Suppressor macrophage (primary cell): ENCODE measurements at regions not wholly inside any gene's neighbourhood (a gene's known extent, or its start where the extent isn't known, plus 50 kb on each side); places are given as distances from the start of the nearest gene placed in this dataset.
"Not testable (repeated sequence)": the region's sequence is repeated elsewhere in the genome, so short reads cannot be mapped to it uniquely, and the experiment has no call there.

Source experiments
- DNase-seq, 4 experiments: peaks; one replicate each; pipeline ENCODE4 v3.0.0-alpha.2; 2020 to 2022

DNA sequence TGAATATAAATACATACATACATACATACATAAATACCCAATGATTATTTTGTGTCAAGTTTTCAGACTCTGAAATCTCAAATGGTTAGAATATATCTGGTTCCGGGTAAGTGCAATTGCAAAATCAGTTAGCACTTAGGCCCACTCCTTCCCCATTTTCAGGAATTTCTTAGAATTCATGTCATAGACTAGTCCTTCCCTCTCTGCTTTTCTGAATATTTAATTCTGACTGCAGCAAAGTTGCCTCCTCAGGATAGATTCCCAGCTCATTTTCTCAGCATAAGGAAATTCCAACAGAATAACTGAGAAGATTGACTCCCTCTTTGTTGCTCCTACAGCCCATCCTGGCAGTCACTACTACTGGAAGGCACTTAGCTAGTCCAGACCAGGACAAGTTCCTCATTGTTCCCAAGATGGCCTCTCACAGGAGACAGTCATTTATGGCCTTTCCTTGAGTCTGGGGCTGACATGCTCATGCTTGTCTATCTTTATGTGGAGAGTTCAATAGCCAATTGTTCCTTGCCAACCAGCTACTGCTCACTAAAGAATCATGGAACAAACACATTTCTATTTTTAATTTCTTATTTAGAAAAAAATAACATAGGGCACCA is 142.9 kb upstream of the ITGB1 start:
- peak in 2 of 4 experiments; percentile 15 to 30 for DNase-seq

DNA sequence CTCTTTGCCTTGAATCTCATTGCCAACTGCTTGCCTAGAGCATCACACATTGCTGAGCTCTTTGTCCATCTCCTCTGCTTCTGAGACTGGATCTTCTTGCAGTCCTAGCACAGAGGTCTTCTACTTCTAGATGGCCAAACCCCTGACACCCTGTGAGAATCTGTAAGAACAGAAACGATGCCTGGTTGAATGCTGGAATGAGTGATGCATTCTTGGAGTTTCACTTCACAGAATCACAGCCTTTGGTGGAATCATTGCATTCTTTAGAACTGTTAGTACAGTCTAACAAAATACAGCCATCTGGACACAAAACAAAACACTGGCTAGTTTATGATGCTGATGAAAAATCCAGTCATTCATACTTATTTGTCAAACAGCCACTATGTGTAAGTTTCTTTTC is 141.7 kb upstream of the ITGB1 start:
- DNase-seq = no peak

DNA sequence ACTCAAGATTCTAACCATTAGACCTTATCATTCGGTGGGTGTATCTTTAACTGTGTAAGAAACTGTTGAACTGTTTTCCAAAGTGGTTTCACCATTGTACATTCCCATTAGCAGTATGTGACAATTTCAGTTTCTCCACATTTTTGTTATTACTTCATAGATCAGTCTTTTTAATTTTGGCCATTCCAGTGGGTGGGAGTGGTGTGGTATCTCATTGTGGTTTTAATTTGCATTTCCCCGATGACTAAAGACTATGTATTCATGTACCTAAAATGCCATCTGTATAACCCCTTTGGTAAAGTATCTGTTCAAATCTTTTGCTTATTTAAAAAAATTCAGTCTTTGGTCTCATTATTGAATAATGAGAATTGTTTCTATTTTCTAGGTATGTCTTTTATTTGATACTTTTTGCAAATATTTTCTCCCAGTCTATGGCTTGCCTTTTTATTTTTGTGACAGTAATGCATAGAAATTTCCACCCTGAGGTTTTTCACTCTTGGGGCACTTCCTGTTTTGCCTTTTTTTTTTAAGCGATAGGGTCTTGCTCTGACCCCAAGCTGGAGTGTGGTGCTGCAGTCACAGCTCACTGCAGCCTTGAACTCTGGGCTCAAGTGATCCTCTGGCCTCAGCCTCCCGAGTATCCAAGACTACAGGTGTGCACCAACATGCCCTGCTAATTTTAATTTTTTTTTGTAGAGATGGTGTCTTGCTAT is 141.1 kb upstream of the ITGB1 start:
- no peak for DNase-seq

DNA sequence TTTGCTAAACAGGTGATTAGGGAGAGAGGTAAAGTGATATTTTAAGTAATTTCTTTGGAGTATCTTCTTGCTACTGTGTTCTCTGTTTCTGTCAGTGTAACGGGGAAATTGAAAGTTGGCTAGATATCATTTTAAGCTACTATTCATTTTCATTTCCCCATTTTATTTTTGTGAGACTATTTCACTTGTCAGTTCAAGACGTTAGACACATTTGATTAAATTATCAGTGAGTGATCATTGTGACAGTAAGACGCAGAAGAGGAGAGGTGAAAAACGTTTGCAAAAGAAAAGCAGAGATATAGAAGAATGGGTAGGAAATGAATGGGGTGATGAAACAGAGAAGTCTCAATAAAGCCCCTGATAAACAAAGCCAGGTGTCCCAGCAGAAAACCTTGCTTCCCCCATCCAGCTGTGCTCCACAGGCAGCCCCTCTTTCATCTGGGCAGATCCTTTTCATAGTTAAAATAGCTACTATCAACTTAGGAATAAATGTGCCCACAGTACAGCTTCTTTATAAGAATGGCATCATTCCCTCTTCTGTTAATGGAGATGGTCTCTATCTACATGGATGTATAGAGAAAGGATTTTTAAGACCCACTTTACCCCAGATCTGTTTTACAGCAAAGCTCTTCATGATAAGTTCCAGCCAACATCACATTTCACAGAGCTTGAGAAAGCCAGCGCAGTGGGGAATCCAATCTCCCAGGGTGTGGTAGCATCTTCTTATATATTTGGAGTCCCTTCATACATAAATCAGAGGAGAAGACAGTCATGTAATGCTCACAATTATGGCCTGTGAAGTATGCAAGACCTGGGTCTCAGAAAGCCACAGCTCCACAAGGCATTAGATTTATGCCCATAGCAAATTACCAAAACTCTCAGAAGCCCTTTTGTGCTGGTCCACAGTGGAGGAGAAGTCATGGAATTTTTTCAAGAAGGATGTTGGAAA is 138.1 kb upstream of the ITGB1 start:
- DNase-seq = peak in 1 of 4 experiments; percentile 21

DNA sequence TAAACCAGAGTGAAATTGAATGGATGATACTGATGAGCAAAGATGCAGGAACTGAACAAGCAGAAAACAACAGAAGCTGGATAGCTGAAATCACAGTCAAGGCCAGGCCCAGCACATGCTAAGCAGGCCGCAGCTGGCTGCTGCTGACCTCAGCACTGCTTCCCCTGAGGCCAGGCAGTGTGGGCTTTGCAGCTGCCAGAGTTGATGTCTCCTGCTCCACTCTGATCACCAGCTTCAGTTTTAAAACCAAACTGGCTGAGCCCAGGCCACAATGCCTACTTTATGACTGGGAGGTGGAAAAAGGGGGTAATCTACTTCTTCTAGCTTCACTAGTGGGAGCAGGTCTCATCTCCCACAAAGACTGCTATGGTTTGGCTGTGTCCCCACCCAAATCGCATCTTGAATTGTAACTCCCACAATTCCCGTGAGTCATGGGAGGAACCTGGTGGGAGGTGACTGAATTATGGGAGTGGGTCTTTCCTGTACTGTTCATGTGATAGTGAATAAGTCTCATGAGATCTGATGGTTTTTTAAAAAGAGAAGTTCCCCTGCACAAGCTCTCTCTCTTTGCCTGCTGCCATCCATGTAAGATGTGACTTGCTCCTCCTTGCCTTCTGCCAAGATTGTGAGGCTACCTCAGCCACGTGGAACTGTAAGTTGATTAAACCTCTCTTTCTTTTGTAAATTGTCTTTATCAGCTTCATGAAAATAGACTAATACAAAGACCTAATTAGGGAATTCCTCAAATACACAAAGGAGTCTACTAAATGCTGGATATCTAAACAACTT is 136.4 kb upstream of the ITGB1 start:
- no peak for DNase-seq

DNA sequence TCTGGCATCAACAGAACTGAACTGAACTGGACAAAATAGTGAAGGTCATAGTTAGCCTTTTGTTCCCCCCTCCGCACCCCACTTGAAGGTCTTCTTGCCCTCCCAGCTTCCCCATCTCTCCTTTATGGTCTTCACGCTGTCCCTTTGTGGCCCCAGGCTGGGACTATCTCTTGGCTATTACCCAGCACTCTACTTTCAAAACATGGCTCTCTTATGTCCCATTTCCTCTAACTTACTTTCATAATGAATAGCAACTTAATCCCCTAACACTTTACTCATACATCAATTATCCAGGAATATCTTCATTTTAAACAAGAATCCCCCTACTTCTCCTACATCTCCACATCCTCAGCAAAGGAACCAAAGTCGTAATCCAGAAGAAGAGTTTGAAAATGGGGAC is 135.3 kb upstream of the ITGB1 start:
- no peak for DNase-seq

DNA sequence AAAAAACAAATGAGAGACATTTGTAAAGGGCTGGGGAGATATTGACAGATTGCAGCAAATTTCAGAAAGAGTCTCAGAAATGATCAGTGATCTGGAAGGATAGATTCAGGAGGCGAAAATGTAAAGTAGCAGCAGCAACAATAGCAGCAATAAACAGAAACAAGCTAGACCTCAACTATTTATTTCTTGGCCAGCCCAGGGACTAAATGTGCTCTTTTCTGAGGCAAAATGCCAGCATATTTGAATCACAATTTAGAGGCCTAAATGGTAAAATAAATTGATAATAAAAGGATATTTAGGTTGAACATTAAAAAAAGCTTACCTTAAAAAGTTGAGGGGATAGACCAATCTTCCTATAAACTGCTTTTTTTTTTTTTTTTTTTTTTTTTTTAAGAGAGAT is 134.6 kb upstream of the ITGB1 start:
- DNase-seq = no peak

DNA sequence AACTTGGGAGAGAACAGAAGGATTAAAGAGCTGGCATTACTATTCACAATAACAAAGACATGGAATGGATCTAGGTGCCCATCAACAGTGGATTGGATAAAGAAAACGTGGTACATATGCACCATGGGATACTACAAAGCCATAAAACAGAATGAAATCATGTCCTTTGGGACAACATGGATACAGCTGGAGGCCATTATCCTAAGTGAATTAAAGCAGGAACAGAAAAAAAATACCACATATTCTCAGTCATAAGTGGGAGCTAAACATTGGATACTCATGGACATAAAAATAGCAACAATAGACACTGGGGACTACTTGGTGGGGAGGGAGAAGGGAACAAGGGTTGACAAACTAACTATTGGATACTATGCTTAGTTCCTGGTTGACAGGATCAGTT is 133.2 kb upstream of the ITGB1 start:
- no peak for DNase-seq

DNA sequence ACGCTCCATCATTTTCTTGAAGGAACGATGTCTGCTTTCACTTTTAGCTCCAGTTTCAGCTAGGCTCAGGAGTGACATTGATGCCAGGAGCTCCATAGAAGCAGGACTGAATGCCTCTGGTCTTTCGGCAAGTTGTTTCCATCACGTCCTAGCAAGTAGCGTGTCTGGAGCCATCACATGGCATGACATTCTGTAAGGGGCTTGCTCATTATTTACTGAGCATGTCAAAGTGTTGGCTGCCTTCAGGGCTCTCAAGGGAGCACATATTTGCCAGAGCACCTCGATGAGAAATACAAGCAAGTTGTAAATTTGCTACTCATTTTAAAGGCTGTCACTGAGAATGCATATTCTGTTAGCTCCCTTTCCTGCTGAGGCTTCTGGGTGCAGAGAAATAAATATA is 131.0 kb upstream of the ITGB1 start:
- DNase-seq = no peak

DNA sequence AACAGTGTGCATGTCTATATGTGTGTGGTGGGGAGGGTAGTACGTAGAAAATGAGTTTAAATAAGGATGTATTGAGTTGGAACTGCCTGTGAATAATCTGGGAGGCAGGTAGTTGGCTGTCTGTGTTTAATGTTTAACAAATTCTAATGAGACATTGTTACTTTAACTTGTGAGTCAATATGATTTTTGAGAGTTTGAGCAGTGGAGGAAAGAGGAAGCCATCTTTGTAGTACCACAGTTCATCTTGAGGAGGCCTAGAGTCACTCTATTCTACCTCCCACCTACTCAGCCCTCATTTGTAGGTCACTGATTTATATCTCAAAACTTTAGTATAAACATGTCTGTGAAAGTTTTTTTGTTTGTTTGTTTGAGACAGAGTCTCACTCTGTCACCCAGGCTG is 129.9 kb upstream of the ITGB1 start:
- DNase-seq = no peak

DNA sequence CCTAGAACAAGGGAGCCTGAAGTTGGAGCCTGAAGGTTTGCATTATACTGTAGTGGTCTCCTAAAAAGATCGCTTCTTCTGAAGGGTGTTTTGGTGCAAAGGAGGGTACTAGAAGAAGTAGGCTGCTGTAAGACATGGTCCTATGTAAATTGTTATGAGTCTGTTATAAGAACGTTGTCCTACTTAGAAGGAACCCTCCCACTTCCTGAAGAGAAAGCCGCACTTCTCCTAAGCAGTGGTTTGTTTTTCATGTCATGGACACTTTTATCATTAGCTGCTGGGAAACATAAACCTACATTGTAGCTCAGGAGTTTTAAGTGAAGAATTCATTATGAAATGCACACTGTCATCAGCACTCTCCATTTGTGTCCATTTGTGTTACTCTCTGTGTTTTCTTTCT is 129.1 kb upstream of the ITGB1 start:
- DNase-seq = no peak

DNA sequence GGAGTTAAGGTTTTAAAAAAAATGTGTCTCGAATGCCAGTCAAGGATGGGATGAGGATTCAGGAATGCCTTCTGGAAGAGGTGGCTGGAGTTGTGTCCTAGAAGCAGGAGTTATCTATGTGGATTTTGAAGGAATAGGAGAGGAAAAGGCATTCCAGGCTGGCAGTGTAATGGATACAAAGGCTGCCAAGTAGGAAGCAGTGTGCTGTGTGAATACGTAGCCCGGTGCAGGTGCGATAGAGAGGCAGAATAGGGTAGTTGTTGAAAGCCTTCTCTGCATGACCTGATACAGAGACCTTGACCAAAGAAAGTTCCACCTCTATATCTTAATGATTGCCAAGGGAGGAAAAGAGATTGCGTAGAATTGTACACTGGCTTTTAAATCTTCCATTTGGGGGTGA is 128.1 kb upstream of the ITGB1 start:
- DNase-seq = no peak

DNA sequence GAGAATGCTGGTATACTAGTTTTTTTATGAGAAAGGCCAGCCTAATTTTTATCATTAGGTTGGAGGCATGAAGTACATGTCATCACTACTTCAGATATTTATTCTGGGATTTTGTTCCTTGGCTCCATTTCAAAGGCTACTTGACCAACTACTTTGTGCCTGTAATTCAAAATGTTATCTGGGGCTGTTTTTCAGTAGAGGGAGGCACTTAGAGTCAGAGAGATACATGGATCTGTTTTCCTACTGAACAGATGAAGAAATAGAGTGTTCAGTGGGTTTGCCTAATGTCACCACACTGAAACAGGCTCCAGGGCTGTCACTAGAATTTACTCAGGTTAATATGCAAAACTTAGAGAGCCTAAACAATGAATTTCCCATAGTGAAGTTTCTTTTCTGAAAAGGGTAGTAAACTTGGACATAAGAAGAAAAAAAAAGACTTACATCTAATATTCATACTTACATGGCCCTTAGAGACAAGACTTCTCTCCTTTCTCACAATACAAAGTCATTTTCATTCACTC is 127.3 kb upstream of the ITGB1 start:
- no peak for DNase-seq

DNA sequence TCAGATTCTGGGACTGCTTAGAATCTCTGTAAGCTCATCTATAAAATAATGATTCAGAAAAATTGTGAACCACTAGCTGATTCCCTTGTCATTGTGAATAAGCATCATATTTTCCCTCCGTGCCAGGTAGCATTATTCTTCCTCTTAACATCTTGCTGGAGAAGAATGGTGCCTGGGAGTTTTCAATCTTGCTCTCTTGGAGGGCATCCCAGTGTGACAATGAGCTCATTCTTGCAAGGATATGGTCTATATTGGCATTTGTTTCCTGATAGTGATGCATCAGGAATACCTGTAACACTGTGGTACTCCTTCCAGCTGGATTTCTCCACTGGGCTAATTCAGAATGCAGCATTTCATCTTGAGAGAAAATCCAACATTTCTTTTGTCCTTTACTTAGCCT is 126.4 kb upstream of the ITGB1 start:
- DNase-seq = no peak

DNA sequence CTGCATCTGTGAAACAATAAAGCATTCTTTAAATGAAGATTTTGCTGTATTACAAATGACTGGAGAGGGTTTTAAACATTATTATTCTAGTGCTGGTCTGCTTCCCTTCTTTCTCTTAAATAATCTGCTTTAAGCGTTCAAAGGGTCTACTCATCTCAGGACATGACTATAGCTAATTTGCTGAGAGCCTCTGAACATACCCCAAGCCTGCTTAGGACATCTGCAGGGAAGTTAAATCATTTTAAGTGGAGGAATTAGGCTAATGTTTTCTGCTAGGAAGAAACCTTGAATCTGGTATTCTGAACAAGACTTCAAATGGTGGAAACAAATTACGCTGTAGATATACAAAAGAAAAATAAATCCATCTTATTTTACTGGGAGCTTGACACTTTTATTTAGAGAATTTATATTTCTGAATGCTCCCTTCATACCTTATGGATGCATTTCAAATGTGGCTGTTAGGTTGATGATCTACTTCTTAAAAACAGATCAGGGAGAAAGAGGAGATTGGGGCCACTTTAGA is 124.4 kb upstream of the ITGB1 start:
- DNase-seq = no peak

DNA sequence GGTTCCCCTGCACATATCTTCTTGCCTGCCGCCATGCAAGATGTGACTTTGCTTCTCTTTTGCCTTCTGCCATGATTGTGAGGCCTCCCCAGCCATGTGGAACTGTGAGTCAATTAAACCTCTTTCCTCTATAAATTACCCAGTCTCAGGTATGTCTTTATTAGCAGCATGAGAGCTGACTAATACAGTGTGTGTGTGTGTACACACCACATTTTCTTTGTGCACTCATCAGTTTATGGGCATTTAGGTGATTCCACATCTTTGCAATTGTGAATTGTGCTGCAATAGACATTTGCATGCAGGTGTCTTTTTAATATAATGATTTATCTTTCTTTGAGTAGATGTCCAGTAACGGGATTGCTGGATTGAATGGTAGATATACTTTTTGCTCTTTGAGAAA is 122.4 kb upstream of the ITGB1 start:
- DNase-seq = not testable (repeated sequence)

DNA sequence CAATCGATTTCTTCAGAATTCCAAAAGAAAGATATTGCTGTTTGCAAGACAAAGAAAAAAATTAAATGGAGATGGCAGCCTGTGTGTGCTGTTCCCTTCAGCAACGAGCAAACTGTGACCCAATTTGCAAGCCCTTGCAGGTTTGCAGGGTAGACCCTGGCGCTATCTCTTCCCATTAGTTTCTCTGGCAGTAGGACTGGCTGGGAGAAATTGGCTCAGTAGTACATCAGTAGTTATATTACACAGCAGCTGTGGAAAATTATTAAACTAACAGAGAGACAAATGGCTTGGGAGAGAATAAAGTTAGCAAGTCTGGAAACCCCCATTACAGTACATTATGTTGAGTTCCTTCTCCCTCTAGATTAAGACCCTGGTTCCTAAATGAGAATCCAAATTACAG is 116.4 kb upstream of the ITGB1 start:
- no peak for DNase-seq

DNA sequence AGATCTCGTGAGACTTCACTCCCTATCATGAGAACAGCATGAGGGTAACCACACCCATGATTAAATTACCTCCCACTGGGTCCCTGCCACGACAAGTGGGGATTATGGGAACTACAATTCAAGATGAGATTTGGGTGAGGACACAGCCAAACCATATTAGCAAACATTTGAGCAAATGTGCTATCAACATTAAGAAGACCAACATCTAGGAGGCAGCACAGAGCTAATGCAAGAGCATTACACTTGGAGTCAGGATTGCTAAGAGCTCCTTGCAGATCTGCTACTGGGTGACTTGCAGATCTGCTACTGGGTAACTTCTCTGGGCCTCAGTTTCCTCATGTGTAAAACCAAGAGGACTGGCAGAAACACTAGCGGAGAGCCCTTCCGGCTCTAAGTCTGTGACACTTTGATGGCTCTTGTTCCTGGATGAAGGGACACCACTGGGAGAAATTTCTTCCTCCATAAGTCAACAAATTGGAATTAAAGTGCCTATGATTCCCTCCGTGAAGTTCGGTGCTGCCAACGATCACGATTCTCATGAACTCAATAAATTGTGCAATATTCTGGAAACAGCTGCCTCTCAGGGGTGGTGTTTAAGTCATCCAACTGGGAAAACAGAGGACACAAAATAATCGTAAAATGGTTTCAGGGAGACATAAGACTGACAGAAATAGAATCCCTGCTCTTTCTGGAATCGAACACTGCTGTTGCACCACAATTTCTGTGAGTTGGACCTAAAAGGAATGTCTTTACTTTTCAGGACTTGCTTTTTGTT is 115.8 kb upstream of the ITGB1 start:
- DNase-seq = peak in 1 of 4 experiments; percentile 3

DNA sequence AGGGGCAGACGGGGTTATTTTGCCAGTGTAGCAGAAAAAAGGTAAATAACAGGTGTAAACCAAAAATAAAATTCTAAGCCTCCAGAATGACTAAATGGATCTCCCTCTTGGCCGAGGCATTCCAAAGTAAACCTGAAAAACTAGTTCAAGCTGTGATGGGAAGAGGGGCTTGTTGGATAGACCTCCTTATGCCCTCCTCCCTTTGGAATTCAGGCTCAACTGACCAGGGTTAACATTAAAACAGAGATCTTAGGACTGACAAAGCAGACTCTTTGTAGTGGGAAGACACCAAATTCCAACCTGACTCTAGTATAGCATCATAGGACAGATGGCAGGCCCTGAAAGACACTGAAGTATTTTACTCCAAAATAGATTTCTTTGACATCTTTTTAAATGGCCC is 113.8 kb upstream of the ITGB1 start:
- no peak for DNase-seq

DNA sequence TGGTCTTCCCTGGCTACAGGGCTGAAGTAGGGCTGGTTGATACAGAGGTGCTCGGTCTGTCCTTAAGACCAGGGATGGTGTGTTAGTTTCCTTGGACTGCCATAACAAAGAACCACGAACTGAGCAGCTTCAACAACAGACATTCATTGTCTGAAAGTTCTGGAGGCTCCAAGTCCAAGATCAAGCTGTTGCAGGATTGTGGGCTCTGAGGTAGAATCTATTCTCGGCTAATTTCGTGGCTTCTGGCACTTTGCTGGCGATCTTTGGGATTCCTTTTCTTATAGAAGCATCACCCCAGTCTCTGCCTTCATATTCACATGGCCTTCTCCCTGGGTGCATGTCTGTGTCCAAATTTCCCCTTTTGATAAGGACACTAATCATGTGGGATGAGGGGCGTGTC is 112.1 kb upstream of the ITGB1 start:
- DNase-seq = no peak

DNA sequence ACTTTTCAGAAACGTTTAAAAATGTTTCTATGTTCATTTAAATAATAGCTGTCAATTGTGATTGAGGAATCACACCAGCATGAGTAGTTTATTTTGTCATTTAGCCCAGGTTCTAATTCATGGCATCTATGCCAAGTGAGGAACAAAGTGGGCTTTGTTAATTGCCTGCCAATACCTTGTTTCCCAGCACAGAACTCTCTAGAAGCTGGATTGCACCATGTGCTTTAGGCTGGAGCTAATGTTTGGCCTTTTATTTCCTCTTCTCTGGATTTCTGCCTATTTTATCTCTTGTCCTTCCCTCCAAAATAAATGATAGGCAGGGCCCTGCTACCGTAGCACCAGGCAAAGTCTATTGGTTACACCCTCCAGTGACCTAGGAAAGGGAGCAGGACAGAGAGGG is 109.9 kb upstream of the ITGB1 start:
- DNase-seq = no peak

DNA sequence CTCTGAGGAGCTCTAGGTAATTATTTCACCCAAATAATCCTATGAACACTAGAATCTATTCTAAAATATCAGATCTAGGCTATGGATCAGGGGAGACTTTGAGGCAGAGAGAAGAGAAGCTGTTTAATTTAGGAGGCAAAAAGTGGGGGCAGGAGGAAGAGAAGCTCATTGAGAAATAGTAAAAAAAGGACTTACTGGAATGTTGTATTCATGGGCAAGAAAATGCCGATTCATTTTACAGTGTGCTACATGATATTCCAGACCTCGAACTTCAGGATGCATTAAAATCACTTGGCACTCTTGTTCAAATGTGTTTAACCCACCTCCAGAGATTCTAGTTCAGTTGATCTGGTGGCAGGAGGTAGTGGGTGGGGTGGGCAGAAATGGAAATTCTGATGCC is 109.5 kb upstream of the ITGB1 start:
- DNase-seq = no peak
